ENCODE measurements at regions not wholly inside any gene's neighbourhood (a gene's known extent, or its start where the extent isn't known, plus 50 kb on each side); places are given as distances from the start of the nearest gene placed in this dataset.

DNA sequence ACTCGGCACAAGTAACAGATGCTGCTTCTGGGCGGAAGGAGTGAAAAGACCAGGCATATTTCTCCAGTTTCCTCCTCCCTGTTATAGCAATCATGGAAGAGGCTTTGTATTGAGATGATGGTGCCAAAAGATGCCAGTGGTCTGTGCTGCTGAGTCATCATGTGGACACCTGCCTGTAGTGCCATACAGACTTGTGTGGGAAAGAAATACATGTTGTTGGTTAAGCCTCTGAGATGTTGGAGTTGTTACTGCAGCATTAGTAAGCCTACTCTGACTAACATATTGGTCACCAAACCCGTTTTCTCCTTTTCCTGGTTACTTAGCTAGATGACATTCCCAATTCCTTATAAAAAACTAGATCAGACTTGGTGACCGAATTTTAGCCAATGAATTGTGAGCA is 356.9 kb downstream of the ZNF521 start:
- TF ChIP-seq, protein P1, sequence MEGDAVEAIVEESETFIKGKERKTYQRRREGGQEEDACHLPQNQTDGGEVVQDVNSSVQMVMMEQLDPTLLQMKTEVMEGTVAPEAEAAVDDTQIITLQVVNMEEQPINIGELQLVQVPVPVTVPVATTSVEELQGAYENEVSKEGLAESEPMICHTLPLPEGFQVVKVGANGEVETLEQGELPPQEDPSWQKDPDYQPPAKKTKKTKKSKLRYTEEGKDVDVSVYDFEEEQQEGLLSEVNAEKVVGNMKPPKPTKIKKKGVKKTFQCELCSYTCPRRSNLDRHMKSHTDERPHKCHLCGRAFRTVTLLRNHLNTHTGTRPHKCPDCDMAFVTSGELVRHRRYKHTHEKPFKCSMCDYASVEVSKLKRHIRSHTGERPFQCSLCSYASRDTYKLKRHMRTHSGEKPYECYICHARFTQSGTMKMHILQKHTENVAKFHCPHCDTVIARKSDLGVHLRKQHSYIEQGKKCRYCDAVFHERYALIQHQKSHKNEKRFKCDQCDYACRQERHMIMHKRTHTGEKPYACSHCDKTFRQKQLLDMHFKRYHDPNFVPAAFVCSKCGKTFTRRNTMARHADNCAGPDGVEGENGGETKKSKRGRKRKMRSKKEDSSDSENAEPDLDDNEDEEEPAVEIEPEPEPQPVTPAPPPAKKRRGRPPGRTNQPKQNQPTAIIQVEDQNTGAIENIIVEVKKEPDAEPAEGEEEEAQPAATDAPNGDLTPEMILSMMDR (conservative IDR thresholded peaks at IDR 0.05; ENCODE audit: low read length) = no peak
- TF ChIP-seq EZH2phosphoT487 (IDR thresholded peaks at IDR 0.05; ENCODE audit: borderline replicate concordance, low read depth, low read length) = no peak

Data from OCI-LY7 (cell line).